ENCODE measurements at regions not wholly inside any gene's neighbourhood (a gene's known extent, or its start where the extent isn't known, plus 50 kb on each side); places are given as distances from the start of the nearest gene placed in this dataset.
A peak's percentile ranks its signal among the peaks of the same experiment; 100 is the strongest.

- no peak for DNase-seq
Observed at GRCh38 chr6:25041485-25042035, 105.8 kb upstream of the RIPOR2 start.

GRCh38 chr6:25042036-25042521 is 106.3 kb upstream of the RIPOR2 start:
- peak; percentile 44 for DNase-seq

- DNase-seq: peak; percentile 31
Observed at GRCh38 chr6:25042536-25042935, 106.8 kb upstream of the RIPOR2 start.

- no peak for DNase-seq
Observed at GRCh38 chr6:25042984-25043725, 107.4 kb upstream of the RIPOR2 start.

GRCh38 chr6:25043892-25044291 is 108.1 kb upstream of the RIPOR2 start:
- DNase-seq: no peak

GRCh38 chr6:25046942-25047341 is 111.2 kb upstream of the RIPOR2 start:
- DNase-seq: no peak

- DNase-seq: no peak
Observed at GRCh38 chr6:25050356-25050755, 114.6 kb upstream of the RIPOR2 start.

GRCh38 chr6:25051083-25051482 is 115.3 kb upstream of the RIPOR2 start:
- DNase-seq: no peak

GRCh38 chr6:25052181-25052580 is 116.4 kb upstream of the RIPOR2 start:
- no peak for DNase-seq

- no peak for DNase-seq
Observed at GRCh38 chr6:25053875-25054371, 118.2 kb upstream of the RIPOR2 start.

GRCh38 chr6:25054469-25054868 is 118.7 kb upstream of the RIPOR2 start:
- no peak for DNase-seq

- peak; percentile 43 for DNase-seq
Observed at GRCh38 chr6:25056130-25056529, 120.4 kb upstream of the RIPOR2 start.

GRCh38 chr6:25057111-25057905 is 121.5 kb upstream of the RIPOR2 start:
- DNase-seq: no peak

GRCh38 chr6:25058441-25058840 is 122.7 kb upstream of the RIPOR2 start:
- DNase-seq: no peak

GRCh38 chr6:25058941-25059340 is 123.2 kb upstream of the RIPOR2 start:
- DNase-seq: no peak

- DNase-seq: no peak
Observed at GRCh38 chr6:25060522-25060921, 124.8 kb upstream of the RIPOR2 start.

GRCh38 chr6:25061289-25061936 is 125.7 kb upstream of the RIPOR2 start:
- DNase-seq: no peak

- no peak for DNase-seq
Observed at GRCh38 chr6:25062070-25062811, 126.5 kb upstream of the RIPOR2 start.

GRCh38 chr6:25064006-25064405 is 128.2 kb upstream of the RIPOR2 start:
- DNase-seq: no peak

GRCh38 chr6:25065666-25066065 is 129.9 kb upstream of the RIPOR2 start:
- DNase-seq: no peak

GRCh38 chr6:25066593-25066992 is 130.8 kb upstream of the RIPOR2 start:
- DNase-seq: no peak

- no peak for DNase-seq
Observed at GRCh38 chr6:25068866-25069265, 133.1 kb upstream of the RIPOR2 start.

Data from activated effector memory CD4-positive, alpha-beta T cell treated with Interleukin-2 at 50 U/mL for 16 hours (primary cell).